Inflammatory macrophage (primary cell): ENCODE measurements at regions not wholly inside any gene's neighbourhood (a gene's known extent, or its start where the extent isn't known, plus 50 kb on each side); places are given as distances from the start of the nearest gene placed in this dataset.
A peak's percentile ranks its signal among the peaks of the same experiment; 100 is the strongest.
"Not testable (repeated sequence)": the region's sequence is repeated elsewhere in the genome, so short reads cannot be mapped to it uniquely, and the experiment has no call there.

Experiments
- DNase-seq, 2 donors: peaks; one replicate each; pipeline ENCODE4 v3.0.0-alpha.2; 2020 to 2022

DNA sequence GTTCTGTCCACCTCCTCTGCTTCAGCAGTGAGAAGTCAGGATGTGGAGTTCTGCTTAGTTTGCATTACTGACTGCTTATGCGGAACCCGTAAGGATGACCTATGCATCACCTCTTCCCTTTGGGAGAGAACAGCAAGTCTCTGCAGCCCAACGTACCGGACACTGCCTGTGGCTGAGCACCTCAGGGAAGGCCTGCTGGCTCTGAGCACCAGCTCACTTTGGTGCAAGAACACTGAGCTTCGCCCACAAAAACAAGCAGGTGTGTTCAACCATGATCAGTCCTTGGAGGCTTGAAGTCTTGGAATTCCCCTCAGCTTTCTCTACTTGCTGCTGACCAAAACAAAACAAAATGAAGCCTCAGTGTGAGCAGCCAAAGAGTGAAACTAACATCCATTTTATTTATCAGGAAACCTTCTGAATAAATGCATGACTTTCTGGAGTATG lies 52.7 kb upstream of the NCK2 start:
- no peak for DNase-seq

DNA sequence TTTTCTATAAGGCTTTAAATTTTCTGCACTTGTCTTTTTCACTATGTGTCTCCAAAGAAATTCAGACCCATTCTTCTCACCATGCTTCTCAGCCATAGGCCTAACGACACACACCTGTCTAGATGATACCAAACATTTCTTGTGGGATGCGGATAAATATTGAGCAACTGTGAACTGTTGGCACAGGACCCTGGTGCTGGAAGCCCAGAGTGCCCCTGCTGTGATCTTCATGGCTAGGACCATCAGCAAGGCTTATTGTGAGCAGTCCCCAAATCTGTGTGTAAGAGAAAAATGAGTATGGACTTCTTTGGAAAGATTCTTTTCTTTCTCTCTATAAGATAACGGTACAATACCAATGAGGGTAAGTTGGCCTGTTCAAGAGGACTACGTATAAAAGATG lies 54.1 kb upstream of the NCK2 start:
- DNase-seq, result no peak

DNA sequence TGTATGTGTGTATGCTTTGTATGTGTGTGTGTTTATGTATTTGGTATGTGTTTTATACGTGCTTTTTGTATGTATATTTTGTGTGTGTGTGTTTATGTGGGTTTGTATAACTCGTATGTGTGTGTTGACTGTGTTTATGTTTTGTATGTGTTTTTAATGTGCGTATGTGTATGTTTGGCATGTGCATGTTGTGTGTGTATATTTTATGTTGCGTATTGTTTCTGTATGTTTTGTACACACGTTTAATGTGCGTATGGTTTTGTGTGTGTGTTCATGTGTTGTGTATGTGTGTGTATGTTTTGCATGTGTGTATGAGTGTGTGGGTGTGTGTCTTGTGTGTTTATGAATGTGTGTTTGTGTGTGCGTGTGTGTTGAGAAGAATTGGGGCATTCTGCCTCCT lies 55.2 kb upstream of the NCK2 start:
- no peak for DNase-seq

DNA sequence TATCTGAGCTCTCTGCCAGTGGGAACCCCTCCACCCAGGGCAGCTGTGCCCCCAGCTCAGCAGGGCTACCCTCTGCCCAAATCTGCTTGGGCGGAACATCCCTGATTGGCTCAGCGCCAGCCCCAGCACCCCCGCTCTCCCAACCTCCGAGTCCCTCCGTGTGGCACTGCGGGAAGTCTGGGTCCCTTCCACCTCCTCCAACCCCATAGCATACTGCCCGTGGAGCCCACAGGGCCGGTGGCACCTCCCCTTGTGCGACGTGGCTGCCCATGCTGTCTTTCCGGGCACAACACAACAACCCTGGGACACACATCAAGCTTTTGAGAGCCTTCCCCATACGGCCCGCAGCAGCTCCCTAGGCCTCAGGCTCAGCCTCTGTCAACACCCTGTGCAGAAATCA lies 55.8 kb upstream of the NCK2 start:
- no peak for DNase-seq

DNA sequence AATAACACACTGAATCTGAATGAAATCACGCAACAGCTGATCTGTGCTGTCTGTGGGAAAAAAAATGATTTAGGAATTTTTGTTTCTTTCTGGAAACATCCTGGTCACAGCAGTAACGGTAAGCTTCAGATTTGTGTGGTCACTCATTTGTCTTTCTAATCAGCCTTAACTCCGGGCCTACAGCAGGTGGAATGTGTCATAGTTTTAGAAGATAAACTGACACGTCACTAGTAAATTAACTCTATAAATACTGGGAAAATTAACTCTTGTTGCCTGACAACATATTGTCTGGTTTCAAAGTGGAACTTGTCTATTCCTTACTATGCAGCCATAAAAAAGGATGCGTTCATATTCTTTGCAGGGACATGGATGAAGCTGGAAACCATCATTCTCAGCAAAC lies 58.1 kb upstream of the NCK2 start:
- no peak for DNase-seq

DNA sequence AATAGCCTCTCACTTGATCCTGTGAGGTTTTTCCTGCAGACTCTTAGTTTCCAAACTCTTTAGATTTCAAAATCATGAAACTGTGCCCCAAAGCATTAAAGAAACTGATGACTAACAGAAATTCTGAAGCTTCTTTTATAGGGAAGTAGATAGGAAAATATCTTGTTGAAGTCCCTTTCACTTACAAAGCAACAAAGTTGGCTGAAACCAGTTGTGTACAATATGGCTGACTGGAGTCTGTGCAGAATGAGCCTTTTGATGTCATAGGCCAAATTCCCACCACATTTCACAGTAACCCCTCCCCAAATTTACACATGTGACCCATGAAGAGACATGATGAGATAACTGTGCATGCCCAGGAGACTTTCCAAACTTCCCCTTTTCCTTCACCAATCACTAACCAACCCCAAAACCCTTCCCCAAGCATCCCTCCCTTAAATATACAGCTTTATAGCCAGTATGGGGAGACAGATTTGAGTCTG lies 61.7 kb upstream of the NCK2 start:
- DNase-seq, result peak; percentile 29 to 64

DNA sequence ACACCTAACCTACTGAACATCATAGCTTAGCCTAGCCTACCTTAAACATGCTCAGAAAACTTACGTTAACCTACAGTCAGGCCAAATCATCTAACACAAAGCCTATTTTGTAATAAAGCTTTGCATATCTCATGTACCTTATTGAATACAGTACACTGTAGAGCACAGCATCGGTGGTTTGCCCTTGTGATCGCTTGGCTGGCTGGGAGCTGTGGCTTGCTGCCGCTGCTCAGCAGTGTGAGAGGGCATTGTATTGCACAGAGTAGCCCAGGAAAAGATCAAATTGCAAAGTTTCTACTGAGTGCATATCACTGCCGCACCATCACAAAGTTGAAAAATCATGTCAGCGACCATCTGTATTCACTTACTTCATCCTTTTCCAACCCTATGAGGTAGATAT lies 62.3 kb upstream of the NCK2 start:
- no peak for DNase-seq

DNA sequence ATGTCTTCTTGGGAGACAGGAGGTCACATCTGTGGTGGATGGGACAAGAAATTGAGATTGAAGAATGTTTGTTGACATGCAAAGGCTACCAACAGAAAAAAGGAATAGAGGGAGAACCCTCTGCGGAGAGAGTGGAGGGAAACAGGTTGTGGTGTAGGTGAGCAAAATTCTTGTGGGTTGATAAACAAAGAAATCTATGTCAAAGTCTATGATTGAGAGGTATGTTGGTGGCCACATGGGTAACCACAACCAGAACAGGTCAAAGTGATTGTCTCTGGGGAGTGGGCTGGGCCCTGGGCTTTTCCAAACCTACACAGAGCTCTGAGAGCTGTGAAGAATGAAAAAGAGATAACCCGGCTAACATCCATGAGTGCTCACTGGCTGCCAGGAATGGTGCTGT lies 62.8 kb upstream of the NCK2 start:
- no peak for DNase-seq

DNA sequence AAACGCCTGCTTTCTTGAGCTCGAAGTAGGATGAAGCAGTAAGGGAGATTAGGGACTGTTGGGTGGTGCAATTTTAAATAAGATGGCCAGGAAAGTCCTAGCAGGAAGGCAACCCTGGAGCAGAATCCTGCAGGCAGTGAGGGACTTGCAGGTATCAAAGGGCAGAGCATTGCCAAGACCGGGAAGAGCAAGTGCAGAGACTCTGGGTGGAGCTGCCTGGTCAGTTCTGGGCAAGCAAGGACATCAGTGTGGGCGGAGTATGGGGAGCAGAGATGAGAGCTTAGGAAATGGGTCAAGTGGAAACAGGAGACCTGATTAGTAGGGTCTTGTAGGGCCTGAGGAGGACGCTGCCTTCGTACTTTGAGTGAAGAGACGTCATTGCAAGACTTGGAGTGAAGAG lies 64.4 kb upstream of the NCK2 start:
- DNase-seq, result no peak

DNA sequence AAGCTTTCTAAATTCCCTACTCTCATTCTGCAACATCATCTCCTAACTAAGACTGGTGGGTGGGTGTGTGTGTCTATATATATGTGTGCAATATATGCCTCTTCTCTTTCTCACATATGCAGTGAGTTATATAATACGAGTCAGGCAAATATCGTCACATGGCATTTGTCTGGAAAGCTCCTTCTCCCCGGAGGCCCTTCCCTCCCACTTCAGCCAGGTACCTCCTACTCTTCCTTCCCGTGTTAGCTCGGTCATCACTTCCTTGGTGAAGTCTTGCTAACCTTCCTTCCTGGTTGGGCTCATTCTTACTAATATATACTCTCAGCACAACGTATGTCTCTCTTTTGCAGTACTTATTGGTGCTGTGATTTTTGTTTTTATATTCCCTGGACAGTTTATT lies 66.4 kb upstream of the NCK2 start:
- DNase-seq, result no peak

DNA sequence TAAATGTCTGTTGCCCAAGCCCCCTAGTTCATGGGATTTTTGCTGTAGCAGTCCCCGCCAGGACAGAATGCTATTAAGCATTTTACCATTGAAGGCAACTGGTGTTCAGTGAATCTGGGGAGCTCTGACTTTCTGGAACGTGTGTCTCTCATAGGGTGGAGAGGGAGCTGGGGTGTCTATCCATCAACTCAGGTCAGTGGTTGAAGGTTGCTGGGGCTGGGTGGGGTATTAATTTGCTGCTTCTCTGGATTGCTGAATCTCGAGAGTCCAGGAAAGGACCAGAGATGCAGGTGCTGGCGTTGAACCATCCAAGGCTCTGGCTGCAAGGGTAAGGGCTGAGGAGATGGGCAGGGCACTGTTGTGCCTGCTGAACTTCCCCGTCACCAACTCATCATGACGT lies 66.8 kb upstream of the NCK2 start:
- DNase-seq, result no peak

DNA sequence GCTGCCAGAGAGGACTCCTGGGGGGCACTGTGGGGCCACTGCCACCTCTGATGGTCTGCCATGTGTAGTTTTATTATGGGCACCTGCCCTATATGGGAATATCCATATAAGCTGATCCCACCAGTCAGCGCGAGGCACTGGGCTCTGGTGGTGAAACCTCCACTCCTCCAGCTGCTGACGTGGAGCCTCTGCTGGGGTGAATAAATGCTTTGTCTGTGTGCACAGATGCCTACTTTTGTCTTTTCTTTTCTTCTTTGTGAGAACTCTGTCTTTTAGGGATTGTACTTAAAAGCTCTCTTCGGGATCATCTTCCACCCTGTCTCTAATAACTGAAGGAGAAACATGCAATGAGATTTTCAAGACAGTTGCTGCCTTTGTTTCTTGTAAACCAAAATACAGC lies 68.9 kb upstream of the NCK2 start:
- DNase-seq, result no peak

DNA sequence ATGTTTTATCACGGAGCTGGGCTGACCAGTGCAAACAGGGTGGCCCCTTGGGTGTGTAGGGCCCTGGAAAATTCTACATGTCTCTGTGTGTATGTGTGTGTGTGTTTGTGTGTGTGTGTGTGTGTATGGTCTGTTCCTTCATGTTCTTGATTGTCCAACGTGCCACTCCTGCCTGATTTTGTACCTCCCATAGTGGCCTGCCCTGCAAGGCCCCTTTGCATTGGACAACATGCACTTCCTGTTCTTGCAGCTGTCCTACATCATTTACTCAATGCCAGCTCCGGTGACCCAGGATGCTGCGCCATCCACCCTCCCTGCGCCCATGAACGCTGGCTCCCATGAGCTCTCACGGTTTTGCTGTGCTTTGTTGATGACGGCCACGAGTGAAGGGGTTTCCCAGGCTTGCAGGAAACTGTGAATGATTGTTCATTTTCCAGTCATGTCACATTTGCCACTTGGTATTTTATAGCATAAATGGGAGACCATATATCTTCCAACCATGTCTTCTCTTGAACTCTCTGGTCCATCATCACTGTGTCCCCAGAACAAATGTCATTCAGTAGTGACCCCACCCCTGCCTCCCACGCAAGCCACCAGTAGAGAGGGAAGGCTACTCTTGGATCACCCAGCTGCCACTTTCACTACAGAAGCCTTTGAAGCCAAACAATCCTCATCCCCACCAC lies 69.7 kb upstream of the NCK2 start:
- no peak for DNase-seq

DNA sequence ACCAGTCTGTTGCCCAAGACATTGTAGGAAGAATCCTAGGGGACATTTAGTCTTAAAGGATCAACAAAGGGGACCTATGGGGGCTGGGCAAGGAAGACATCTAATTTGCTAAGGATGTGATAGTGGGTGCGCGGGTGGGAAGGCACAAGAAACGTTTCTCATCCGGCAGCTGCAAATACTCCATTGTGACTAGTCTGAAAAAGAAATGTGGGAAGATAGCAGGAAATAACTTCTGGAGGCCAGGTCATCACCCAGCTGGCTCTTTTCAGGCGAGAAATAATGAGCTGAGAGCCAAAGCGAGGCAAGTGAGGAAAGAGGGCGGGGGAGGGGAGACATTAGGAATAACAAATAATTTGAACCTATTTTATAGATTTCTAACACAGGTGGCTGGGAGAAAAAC lies 70.3 kb upstream of the NCK2 start:
- no peak for DNase-seq

DNA sequence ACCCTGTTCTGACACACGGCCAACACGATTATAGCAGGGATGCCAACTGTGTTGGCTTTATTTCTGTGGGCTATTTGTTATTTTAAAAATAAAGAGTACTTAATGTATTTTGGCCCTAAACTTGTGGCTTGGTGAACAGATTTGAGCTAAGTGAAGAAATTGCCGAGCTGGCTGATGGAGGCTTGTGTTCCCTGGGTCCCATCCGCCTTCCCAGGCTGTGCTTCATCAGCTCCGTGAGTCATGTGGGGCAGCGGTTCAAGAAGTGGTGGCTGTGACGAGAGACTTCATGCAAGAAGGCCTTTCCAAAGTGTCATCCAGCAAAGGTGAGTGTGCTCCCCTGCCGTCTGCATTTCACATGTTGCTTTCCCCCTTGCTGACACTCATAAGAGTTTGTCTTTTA lies 73.6 kb upstream of the NCK2 start:
- DNase-seq, result no peak

DNA sequence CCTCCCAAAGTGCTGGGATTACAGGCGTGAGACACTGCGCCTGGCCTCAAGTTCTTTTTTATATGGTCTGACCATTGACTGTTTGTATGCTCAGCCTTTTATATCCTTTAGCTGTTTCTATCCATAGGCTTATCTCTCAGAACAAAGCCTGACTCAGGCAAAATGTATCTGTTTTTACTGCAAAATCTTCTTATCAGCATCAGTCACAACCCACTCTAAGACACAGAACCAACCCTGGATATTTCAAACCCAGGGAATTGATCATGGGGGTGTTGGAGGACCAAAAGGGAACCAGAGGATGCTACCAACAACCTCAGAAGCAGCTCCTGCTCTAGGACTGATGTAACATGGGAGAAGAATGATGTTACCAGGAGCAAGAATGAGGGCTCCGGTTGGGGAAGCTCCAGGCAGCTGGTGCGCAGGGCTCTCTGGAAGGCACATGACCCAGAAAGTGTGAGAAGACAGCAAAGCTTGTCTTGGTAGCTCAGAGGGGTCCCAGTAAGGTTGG lies 75.3 kb upstream of the NCK2 start:
- DNase-seq, result no peak

DNA sequence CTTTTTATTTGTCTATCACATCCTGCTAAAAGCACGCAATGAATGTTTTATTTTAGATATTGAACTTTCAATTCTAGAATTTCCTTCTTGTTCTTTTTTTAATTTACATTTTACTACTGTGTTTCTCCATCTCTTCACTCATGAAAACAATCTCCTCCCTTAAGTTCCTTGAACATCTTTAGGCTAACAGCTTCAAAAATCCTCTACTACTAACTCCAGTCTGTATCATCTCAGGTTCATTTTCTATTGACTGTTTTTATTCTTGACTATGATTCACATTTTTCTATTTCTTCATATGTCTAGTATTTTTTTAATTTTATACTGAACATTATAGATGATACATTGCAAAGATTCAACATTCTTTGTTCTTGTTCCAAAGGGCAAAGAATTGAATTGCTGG lies 79.2 kb upstream of the NCK2 start:
- DNase-seq, result no peak

DNA sequence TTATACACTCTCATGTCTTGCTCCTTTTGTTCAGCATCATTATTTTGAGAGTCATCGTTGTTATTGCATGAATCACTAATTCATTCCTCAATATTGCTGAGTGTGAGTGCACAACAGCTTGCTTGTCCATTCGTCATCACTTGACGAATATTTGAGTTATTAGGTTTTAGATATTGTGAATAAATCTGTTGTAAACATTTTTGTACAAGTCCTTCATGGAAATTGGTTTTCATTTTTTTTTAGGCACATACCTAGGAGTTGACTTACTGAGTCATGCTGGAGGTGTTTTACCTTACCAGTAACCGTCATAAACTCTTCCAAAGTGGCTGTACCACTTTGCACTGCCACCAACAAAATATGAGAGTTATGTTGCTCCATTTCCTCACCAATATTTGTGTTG lies 84.2 kb upstream of the NCK2 start:
- no peak for DNase-seq

DNA sequence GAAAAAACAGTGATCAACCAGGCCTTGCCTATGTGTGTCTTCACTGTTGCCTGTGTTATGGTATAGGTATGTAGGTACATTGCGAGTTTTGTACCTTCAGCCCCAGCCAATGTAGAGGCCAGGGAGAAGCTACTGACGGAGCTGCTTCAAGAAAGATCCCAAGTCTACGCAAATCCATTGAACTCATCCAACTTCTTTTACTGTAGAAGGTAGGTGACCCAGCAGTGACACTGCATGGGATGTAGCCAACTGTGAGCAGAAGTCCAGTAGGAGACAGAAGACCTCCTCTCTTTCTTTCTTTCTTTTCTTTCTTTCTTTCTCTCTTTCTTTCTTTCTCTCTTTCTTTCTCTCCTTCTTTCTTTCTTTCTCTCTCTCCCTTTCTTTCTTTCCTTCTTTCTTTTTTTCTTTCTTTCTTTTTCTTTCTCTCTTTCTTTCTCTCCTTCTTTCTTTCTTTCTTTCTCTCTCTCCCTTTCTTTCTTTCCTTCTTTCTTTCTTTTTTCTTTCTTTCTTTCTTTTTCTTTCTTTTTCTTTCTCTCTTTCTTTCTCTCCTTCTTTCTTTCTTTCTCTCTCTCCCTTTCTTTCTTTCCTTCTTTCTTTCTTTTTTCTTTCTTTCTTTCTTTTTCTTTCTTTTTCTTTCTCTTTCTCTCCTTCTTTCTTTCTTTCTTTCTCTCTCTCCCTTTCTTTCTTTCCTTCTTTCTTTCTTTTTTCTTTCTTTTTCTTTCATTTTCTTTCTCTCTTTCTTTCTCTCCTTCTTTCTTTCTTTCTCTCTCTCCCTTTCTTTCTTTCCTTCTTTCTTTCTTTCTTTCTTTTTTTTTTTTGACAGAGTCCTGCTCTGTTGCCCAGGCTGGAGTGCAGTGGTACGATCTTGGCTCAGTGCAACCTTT lies 88.7 kb upstream of the NCK2 start:
- DNase-seq, result not testable (repeated sequence)

DNA sequence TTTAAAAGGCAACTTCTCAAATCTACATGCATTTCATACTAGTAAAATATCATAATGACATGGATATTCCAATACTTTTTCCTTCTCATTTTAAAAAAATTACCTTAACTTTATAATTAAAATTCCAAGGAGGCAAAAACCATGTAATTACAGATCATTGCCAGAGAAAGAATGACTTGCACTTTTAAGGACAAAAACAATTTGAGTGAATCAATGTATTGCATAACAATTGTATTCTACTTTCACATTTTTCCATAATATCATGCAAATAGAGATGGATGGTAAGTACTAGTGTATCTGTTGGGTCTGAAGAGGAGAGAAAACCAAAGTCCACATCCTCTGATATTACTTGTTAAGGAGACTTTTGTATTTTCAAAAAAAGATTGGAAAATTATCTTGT lies 89.5 kb upstream of the NCK2 start:
- DNase-seq, result no peak

DNA sequence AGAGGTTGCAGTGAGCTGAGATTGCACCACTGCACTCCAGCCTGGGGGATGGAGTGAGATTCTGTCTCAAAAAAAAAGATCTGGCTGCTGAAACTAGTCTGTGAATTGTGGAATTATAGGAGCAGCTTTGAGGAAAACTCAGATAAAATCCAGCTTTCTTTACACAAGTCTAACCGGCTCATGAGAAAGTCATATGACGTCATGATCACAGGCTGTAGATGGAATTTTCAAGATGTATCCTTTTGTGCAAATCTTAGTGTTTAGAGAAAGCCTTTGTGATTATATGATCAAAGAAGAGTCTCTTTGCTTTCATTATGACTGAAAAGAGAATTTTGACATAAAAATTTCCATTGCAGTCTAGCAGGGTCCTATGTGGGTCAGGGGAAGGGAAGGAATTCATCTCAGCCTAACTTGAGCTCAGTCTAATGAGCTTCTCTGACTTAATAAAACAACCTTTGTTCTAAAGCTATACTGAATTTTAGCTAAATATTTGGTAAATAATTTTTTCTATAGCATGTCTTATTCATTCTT lies 90.2 kb upstream of the NCK2 start:
- DNase-seq, result no peak

DNA sequence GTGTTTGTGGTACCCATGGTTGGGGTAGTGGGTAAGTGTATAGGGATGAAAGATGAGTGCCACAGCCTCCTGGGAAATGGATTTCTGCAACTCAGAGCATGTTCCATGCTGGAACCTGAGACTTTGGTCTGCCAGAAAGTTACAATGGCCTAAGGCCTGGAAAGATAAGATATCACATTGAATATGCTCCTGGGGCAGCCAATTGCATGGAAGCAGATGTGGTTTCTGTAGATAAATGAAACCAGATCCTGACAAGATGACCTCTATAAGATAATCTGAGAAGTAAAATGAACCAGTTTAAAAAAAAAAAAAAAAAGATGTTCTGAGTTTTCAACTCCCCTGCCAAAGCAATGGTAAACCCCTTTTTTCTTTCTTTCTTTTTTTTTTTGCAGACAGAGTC lies 91.4 kb upstream of the NCK2 start:
- DNase-seq, result no peak

DNA sequence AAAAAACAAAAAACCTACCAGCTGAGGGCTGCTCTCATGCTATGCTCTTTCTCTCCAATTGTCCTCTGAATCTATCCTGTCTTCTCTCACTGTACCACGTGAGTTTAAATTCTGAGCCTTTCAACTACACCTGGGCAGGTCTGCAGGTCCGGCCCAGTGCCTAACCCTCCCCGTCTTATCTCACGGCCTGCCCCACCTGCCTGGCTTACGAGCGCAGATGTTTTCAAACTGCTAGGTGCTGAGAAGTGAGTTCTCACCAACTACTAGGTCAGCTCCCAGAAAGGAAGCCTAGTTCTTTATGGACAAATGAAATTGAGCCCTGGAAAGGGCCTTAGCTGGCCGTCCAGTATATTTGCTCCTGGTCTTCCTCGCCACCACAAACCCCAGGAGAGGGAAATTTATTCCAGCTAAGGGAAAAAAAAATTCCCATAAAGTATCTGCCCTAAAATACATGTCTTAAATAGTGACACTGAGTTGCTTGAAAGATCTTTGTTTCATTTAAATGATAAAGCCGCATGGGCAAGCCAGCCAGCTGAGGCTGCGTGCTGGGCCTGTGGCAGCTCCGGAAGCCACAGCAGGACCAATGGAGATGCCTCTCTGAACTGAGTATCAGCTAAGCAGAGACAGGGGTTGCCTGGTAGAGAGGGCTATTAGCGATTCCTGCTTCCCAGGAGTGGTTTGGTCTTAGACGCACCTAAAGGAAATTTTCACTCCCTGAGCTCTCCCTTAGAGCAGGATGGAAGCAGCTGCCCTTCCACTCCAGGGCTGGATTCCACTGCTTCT lies 92.5 kb upstream of the NCK2 start:
- DNase-seq, result no peak
